Right lobe of liver (tissue), 4 donors: ENCODE measurements at regions not wholly inside any gene's neighbourhood (a gene's known extent, or its start where the extent isn't known, plus 50 kb on each side); places are given as distances from the start of the nearest gene placed in this dataset.

Experiments used
- POLR2A ChIP-seq: fragments of 450-650 bp; IDR thresholded peaks from one replicate; pipeline ENCODE4 v1.6.1; 2017; ENCODE audit warnings: antibody characterized with exemption, mild to moderate bottlenecking
- TF ChIP-seq, protein P1 (sequence below), 4 donors: fragments of 200-600 bp in 3 of 4; fragments of 450-650 bp in 1 of 4; IDR thresholded peaks; one replicate each; pipeline versions ENCODE4 v1.5.1 to v1.8.0; 2016 to 2022; ENCODE audit warnings: antibody characterized with exemption in 4 of 4, mild to moderate bottlenecking in 2 of 4
- donor health status: DM: no; HTN: no; CAD: no.
- donor health status: DM: no; HTN: no; CAD: no.
- donor health status: DM: no; HTN: yes; CAD: no.

DNA sequence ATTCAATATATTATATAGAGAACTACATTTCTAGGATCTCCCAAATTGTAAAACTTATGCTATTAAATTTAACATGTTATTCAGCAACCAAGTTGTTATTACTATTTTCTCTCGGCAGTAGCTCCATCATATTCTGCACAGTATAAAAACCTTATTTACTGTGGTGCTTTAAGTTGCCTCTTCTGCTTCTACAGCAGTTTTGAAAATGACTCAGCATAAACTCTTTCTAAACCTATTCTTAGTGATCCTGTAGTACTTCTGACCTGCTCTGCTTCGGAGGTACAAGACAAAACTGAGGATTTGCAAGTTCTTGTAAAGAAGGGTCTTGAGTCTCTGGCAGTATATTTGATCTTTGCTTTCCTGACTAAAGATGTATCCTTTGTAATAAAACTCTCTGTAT is 567.2 kb downstream of the TMX3 start:
- TF ChIP-seq, protein P1, sequence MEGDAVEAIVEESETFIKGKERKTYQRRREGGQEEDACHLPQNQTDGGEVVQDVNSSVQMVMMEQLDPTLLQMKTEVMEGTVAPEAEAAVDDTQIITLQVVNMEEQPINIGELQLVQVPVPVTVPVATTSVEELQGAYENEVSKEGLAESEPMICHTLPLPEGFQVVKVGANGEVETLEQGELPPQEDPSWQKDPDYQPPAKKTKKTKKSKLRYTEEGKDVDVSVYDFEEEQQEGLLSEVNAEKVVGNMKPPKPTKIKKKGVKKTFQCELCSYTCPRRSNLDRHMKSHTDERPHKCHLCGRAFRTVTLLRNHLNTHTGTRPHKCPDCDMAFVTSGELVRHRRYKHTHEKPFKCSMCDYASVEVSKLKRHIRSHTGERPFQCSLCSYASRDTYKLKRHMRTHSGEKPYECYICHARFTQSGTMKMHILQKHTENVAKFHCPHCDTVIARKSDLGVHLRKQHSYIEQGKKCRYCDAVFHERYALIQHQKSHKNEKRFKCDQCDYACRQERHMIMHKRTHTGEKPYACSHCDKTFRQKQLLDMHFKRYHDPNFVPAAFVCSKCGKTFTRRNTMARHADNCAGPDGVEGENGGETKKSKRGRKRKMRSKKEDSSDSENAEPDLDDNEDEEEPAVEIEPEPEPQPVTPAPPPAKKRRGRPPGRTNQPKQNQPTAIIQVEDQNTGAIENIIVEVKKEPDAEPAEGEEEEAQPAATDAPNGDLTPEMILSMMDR (IDR thresholded peaks at IDR 0.05) = no peak
- TF ChIP-seq POLR2A = no peak
